GM12878 (cell line): ENCODE measurements at regions not wholly inside any gene's neighbourhood (a gene's known extent, or its start where the extent isn't known, plus 50 kb on each side); places are given as distances from the start of the nearest gene placed in this dataset.

Source experiments
- BCL11A ChIP-seq: IDR thresholded peaks from 2 replicates; pipeline ENCODE4 v1.6.1; 2011; ENCODE audit warnings: low read depth, low read length
- BHLHE40 ChIP-seq, 2 experiments: fragments of 450-650 bp in 1 of 2; IDR thresholded peaks; 2 replicates each; pipeline ENCODE4 v1.6.1; 2011 to 2017; ENCODE audit warnings: low read depth in 2 of 2, borderline replicate concordance in 1 of 2, improper control_type of control experiment in 1 of 2, low read length in 1 of 2, mild to moderate bottlenecking in 1 of 2
- CBX3 ChIP-seq: fragments of 200-600 bp; sonication (generic); IDR thresholded peaks from 2 replicates; pipeline ENCODE4 v1.6.1; 2016; ENCODE audit warnings: low read depth, borderline replicate concordance
- CEBPB ChIP-seq, 2 experiments: fragments of 150-350 bp in 1 of 2; IDR thresholded peaks; 2 replicates each; pipeline ENCODE4 v1.6.1; 2012 to 2014; ENCODE audit warnings: low read depth in 2 of 2, low read length in 2 of 2, borderline replicate concordance in 1 of 2, inconsistent platforms in 1 of 2
- CTCF ChIP-seq, 3 experiments: IDR thresholded peaks in 2 of 3; conservative IDR thresholded peaks in 1 of 3; 2 replicates each; pipeline ENCODE4 v1.5.1; 2011; ENCODE audit warnings: low read depth in 3 of 3, low read length in 3 of 3, mild to moderate bottlenecking in 3 of 3, control low read depth in 2 of 3, moderate library complexity in 2 of 3, inconsistent platforms in 1 of 3, mixed read lengths in 1 of 3; ENCODE audit not compliant: control insufficient read depth in 2 of 3, insufficient read depth in 1 of 3; ENCODE audit errors: extremely low read depth in 1 of 3
- ESRRA ChIP-seq: IDR thresholded peaks from 2 replicates; pipeline ENCODE4 v1.6.1; 2012; ENCODE audit warnings: mild to moderate bottlenecking, low read length, improper control_type of control experiment
- FOS ChIP-seq: IDR thresholded peaks from 3 replicates; pipeline ENCODE4 v1.6.1; 2011; ENCODE audit warnings: borderline replicate concordance; ENCODE audit not compliant: insufficient read length; ENCODE audit errors: extremely low read depth
- HDAC2 ChIP-seq: fragments of 200-600 bp; sonication (generic); IDR thresholded peaks from 2 replicates; pipeline ENCODE4 v1.6.1; 2017
- NFYA ChIP-seq: IDR thresholded peaks from 2 replicates; pipeline ENCODE4 v1.6.1; 2011; ENCODE audit warnings: low read depth, mild to moderate bottlenecking, low read length, improper control_type of control experiment, borderline replicate concordance
- POLR2AphosphoS5 ChIP-seq: IDR thresholded peaks from 2 replicates; pipeline ENCODE4 v1.6.1; 2011; ENCODE audit warnings: mild to moderate bottlenecking, low read length, inconsistent platforms
- RCOR1 ChIP-seq: conservative IDR thresholded peaks from 2 replicates; pipeline ENCODE4 v1.6.1; 2012; ENCODE audit warnings: low read depth, low read length, improper control_type of control experiment
- ZZZ3 ChIP-seq: IDR thresholded peaks from 2 replicates; pipeline ENCODE4 v1.6.1; 2011; ENCODE audit warnings: low read depth; ENCODE audit not compliant: control insufficient read depth, insufficient read length

- no peak for TF ChIP-seq CTCF (IDR thresholded peaks at IDR 0.05 in 2 of 3, conservative IDR thresholded peaks at IDR 0.05 in 1 of 3; ENCODE audit: control insufficient read depth in 2 of 3, extremely low read depth in 1 of 3, insufficient read depth in 1 of 3, low read depth in 3 of 3, low read length in 3 of 3)
- TF ChIP-seq HDAC2 = no peak
- no peak for TF ChIP-seq NFYA
- no peak for TF ChIP-seq CBX3
- TF ChIP-seq BHLHE40 (IDR thresholded peaks at IDR 0.05; ENCODE audit: borderline replicate concordance in 1 of 2, low read depth in 2 of 2, low read length in 1 of 2) = no peak
- no peak for TF ChIP-seq ZZZ3
- no peak for TF ChIP-seq POLR2AphosphoS5
- no peak for TF ChIP-seq BCL11A
- TF ChIP-seq RCOR1 = no peak
- TF ChIP-seq CEBPB (IDR thresholded peaks at IDR 0.05; ENCODE audit: borderline replicate concordance in 1 of 2, low read depth in 2 of 2, low read length in 2 of 2) = no peak
- TF ChIP-seq FOS = no peak
- no peak for TF ChIP-seq ESRRA
These were observed 274.2 kb upstream of the CDH4 start for GRCh38 chr20:60977901-60978300.
